Suprapubic skin (tissue), 4 donors: ENCODE measurements at regions not wholly inside any gene's neighbourhood (a gene's known extent, or its start where the extent isn't known, plus 50 kb on each side); places are given as distances from the start of the nearest gene placed in this dataset.

Source experiments
- DNase-seq, 2 donors: peaks; one replicate each; pipeline ENCODE4 v3.0.0-alpha.2; 2019; ENCODE audit warnings: low spot score in 2 of 2
- H3K27ac ChIP-seq: fragments of 200-600 bp; sonication (generic); one replicate; pipeline ENCODE4 v1.5.1; 2019
- H3K27me3 ChIP-seq: fragments of 200-600 bp; sonication (generic); one replicate; pipeline ENCODE4 v1.5.1; 2019
- H3K36me3 ChIP-seq: fragments of 200-600 bp; sonication (generic); one replicate; pipeline ENCODE4 v1.5.1; 2019
- H3K4me1 ChIP-seq: fragments of 200-600 bp; sonication (generic); one replicate; pipeline ENCODE4 v1.5.1; 2019
- H3K4me3 ChIP-seq: fragments of 200-600 bp; sonication (generic); one replicate; pipeline ENCODE4 v1.5.1; 2019; ENCODE audit warnings: mild to moderate bottlenecking
- H3K9me3 ChIP-seq: fragments of 200-600 bp; sonication (generic); one replicate; pipeline ENCODE4 v1.5.1; 2019
- EP300 ChIP-seq: sonication (generic); formaldehyde crosslinking; IDR thresholded peaks from one replicate; pipeline ENCODE4 v1.6.1; 2017; ENCODE audit warnings: antibody characterized with exemption
- POLR2A ChIP-seq, 2 donors: fragments of 450-650 bp; IDR thresholded peaks; one replicate each; pipeline ENCODE4 v1.6.1; 2017; ENCODE audit warnings: antibody characterized with exemption in 2 of 2, mild to moderate bottlenecking in 2 of 2, moderate library complexity in 2 of 2
- POLR2AphosphoS5 ChIP-seq, 3 donors: sonication (generic); formaldehyde crosslinking; IDR thresholded peaks; one replicate each; pipeline ENCODE4 v1.6.1; 2017; ENCODE audit warnings: antibody characterized with exemption in 3 of 3
- WGBS: methylation state at CpG from one replicate; pipeline ENCODE4 v1.1.5; 2018; 5-methylcytosine and 5-hydroxymethylcytosine counted together
- TF ChIP-seq, protein P1 (sequence below), 2 donors: fragments of 200-600 bp in 1 of 2; fragments of 450-650 bp in 1 of 2; sonication (generic) in 1 of 2; IDR thresholded peaks; one replicate each; pipeline ENCODE4 v1.5.1; 2016 to 2019; ENCODE audit warnings: antibody characterized with exemption in 2 of 2, mild to moderate bottlenecking in 1 of 2, moderate library complexity in 1 of 2

DNA sequence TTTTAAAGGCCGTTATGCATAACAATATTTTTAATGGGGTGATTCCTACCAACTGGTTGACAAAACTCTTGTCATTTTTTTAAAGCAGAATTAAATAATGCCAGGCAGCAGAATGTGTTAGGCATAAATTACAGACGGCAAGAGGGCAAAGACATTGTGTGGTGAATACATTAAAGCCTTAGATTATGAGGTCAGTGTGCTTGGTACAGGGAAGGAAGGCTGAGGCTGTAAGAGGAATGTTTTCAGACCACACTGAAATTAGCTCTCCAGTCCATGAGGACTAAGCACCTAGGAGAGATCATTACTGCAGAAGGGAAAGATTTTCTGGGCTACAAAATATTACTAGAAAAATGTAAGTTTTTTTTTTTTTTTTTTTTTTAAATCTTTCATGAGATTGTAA, 312.8 kb upstream of the PRKCQ start:
- TF ChIP-seq POLR2AphosphoS5 (IDR thresholded peaks at IDR 0.05) = no peak
- no peaks in the 10 kb centered on the region for H3K36me3 ChIP-seq
- no peaks in the 10 kb centered on the region for H3K9me3 ChIP-seq
- no peaks in the 10 kb centered on the region for H3K4me1 ChIP-seq
- H3K4me3 ChIP-seq = no peak overlapping the region
- H3K27me3 ChIP-seq = peaks cover 3% of the 10 kb centered on the region
- no peak overlapping the region for H3K27ac ChIP-seq
- DNase-seq = no peak
- 80% methylated on average over 2 of the region's 2 CpGs for WGBS

DNA sequence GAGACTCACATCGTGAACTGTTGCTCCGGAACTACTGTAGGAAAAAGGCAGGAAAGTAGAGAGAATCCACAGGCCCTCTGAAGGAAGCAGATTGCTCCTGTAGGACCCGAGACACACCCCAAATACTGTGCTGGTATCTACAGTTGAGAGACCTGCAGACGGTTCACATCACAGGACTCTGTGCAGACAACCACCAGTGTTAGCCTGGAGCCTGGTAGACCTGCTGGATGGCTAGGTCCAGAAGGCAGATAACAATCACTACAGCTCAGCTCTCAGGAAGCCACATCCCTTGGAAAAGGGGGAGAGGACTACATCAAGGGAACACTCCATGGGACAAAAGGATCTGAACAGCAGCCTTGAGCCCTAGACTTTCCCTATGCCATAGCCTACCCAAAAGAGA, 311.8 kb upstream of the PRKCQ start:
- Histone ChIP-seq H3K4me3 (no peak overlapping the region), H3K9me3 (no peaks in the 10 kb centered on the region), H3K4me1 (no peaks in the 10 kb centered on the region), H3K36me3 (no peaks in the 10 kb centered on the region), H3K27ac (no peak overlapping the region), H3K27me3 (peaks cover 3% of the 10 kb centered on the region)
- no peak for DNase-seq
- 94% methylated on average over 4 of the region's 4 CpGs for WGBS
- TF ChIP-seq, protein P1, sequence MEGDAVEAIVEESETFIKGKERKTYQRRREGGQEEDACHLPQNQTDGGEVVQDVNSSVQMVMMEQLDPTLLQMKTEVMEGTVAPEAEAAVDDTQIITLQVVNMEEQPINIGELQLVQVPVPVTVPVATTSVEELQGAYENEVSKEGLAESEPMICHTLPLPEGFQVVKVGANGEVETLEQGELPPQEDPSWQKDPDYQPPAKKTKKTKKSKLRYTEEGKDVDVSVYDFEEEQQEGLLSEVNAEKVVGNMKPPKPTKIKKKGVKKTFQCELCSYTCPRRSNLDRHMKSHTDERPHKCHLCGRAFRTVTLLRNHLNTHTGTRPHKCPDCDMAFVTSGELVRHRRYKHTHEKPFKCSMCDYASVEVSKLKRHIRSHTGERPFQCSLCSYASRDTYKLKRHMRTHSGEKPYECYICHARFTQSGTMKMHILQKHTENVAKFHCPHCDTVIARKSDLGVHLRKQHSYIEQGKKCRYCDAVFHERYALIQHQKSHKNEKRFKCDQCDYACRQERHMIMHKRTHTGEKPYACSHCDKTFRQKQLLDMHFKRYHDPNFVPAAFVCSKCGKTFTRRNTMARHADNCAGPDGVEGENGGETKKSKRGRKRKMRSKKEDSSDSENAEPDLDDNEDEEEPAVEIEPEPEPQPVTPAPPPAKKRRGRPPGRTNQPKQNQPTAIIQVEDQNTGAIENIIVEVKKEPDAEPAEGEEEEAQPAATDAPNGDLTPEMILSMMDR (IDR thresholded peaks at IDR 0.05) = no peak
- TF ChIP-seq POLR2A (IDR thresholded peaks at IDR 0.05) (no peak), EP300 (no peak), POLR2AphosphoS5 (IDR thresholded peaks at IDR 0.05) (no peak)

DNA sequence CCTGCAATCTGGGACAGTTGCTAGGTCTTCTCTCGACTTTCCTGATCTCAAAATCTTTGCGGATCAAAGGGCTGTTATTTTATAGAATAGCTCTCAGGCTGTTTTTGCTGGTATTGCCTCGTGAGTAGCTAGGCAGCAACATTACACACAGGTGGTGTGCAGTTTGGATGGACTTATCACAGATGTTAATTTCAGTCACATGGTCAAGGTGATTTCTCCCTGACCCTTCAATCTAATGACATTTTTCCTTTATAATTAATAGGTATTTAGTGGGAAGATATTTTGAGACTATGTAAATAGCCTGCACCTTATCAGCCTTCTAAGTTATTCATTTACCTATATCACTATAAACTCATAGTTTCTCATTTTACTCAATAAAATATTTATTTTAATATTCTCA, 309.6 kb upstream of the PRKCQ start:
- no peak for DNase-seq
- H3K4me1 ChIP-seq = no peaks in the 10 kb centered on the region
- H3K27ac ChIP-seq = no peak overlapping the region
- no peaks in the 10 kb centered on the region for H3K9me3 ChIP-seq
- no peaks in the 10 kb centered on the region for H3K36me3 ChIP-seq
- WGBS = 87% methylated on average over 3 of the region's 3 CpGs
- no peak overlapping the region for H3K4me3 ChIP-seq
- no peak for TF ChIP-seq POLR2A (IDR thresholded peaks at IDR 0.05)
- TF ChIP-seq, protein P1 (IDR thresholded peaks at IDR 0.05) = no peak
- no peak for TF ChIP-seq POLR2AphosphoS5 (IDR thresholded peaks at IDR 0.05)
- no peak for TF ChIP-seq EP300
- peaks cover 8% of the 10 kb centered on the region for H3K27me3 ChIP-seq

DNA sequence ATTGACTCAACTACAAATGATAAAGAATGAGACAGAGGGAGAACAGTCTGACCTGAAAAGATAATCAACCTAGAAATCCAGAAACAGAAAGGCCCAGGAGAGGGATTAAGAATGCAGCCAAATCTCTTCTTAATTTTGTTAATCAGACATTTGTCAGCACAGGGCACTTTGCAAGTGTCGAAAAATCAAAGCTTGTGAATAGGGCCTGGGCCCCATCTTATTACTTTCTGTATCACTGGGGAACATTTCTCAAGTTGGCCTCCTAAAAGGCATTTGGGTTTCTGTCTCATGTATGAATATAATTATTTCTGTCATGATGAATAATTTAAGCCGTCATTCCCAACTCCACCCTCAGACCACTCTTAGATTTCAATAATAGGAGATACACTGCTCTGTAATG, 308.4 kb upstream of the PRKCQ start:
- Histone ChIP-seq H3K4me1 (no peaks in the 10 kb centered on the region), H3K27ac (no peak overlapping the region), H3K27me3 (peaks cover 5% of the 10 kb centered on the region), H3K4me3 (no peak overlapping the region), H3K36me3 (no peaks in the 10 kb centered on the region), H3K9me3 (no peaks in the 10 kb centered on the region)
- TF ChIP-seq, protein P1 (IDR thresholded peaks at IDR 0.05) = no peak
- TF ChIP-seq POLR2AphosphoS5 (IDR thresholded peaks at IDR 0.05) (no peak), POLR2A (IDR thresholded peaks at IDR 0.05) (no peak), EP300 (no peak)
- 79% methylated on average over 2 of the region's 2 CpGs for WGBS
- no peak for DNase-seq

DNA sequence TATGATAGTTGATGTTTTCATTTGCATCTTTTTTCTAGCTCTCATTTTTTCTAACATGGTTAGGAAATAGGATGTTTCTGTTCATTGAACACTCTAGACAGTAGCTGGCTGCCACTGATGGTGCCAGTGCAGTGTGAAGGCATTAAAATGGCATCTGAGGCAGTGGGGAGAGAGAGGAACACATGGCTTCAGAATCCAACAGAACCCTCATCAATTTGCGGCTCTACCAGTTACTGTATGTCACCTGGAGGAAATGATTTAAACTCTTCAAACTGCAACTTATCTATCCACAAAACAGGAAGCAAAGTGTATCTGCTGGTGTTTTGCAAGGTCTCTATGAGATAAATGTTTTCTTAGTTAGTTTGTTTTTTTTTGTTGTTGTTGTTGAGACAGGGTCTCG, 305.2 kb upstream of the PRKCQ start:
- Histone ChIP-seq H3K27me3 (peaks cover 18% of the 10 kb centered on the region), H3K4me1 (no peaks in the 10 kb centered on the region), H3K36me3 (no peaks in the 10 kb centered on the region), H3K4me3 (no peak overlapping the region), H3K9me3 (no peaks in the 10 kb centered on the region), H3K27ac (no peak overlapping the region)
- TF ChIP-seq POLR2A (IDR thresholded peaks at IDR 0.05) = no peak
- TF ChIP-seq EP300 = no peak
- no peak for TF ChIP-seq POLR2AphosphoS5 (IDR thresholded peaks at IDR 0.05)
- TF ChIP-seq, protein P1 (IDR thresholded peaks at IDR 0.05) = no peak
- no peak for DNase-seq
- WGBS = 98% methylated on average over 2 of the region's 2 CpGs

DNA sequence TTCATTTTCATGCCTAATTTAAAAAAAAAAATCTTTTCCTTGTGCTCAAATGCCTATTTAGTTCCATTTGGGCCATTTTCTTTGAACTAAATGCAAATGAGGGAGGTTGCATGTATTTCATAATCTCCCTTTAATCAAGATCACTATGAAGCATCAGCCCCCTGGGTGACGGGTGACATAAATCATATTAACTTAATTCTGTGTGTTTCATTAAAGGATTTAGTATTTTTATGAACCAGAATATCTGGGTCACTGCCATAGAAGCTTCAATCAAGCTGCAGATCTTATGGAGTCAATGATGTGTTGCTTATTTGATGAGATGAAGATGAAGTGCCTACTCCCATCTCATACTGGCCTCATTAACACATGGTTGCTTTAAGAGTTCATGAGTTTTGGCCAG, 301.9 kb upstream of the PRKCQ start:
- TF ChIP-seq POLR2A (IDR thresholded peaks at IDR 0.05) (no peak), EP300 (no peak), POLR2AphosphoS5 (IDR thresholded peaks at IDR 0.05) (no peak)
- TF ChIP-seq, protein P1 (IDR thresholded peaks at IDR 0.05) = no peak
- no peak for DNase-seq
- peaks cover 35% of the 10 kb centered on the region for H3K27me3 ChIP-seq
- no peaks in the 10 kb centered on the region for H3K9me3 ChIP-seq
- H3K27ac ChIP-seq = no peak overlapping the region
- H3K36me3 ChIP-seq = no peaks in the 10 kb centered on the region
- peaks cover 5% of the 10 kb centered on the region for H3K4me1 ChIP-seq
- H3K4me3 ChIP-seq = no peak overlapping the region
- WGBS = 59% methylated on average over 1 of the region's 1 CpG
